SK-N-SH treated with all-trans-retinoic acid at 6 μM for 48 hours (cell line): ENCODE measurements at regions not wholly inside any gene's neighbourhood (a gene's known extent, or its start where the extent isn't known, plus 50 kb on each side); places are given as distances from the start of the nearest gene placed in this dataset.

Experiments
- ATAC-seq: fragments of 200-7000 bp; cut with Tn5 transposase; 3 replicates; pipeline ENCODE4 v1.9.1; 2020; ENCODE audit warnings: mild to moderate bottlenecking, moderate library complexity
- CREB5 ChIP-seq: fragments of 250-450 bp; sonication (Bioruptor Pico); IDR thresholded peaks from 2 replicates; pipeline ENCODE4 v1.5.1; 2020; ENCODE audit warnings: low read depth, mild to moderate bottlenecking, moderate library complexity
- CSDC2 ChIP-seq: fragments of 250-450 bp; sonication (Bioruptor Pico); IDR thresholded peaks from 2 replicates; pipeline ENCODE4 v1.5.0; 2020; ENCODE audit warnings: mild to moderate bottlenecking, moderate library complexity
- CSRNP3 ChIP-seq: fragments of 250-450 bp; sonication (Bioruptor Pico); IDR thresholded peaks from 2 replicates; pipeline ENCODE4 v1.5.1; 2021; ENCODE audit warnings: mild to moderate bottlenecking, moderate library complexity
- ESRRG ChIP-seq: fragments of 250-450 bp; sonication (Bioruptor Pico); IDR thresholded peaks from 2 replicates; pipeline ENCODE4 v1.6.1; 2021; ENCODE audit warnings: mild to moderate bottlenecking
- GLIS3 ChIP-seq: fragments of 250-450 bp; sonication (Bioruptor Pico); IDR thresholded peaks from 2 replicates; pipeline ENCODE4 v1.5.0; 2020; ENCODE audit warnings: mild to moderate bottlenecking, moderate library complexity
- ISL1 ChIP-seq: fragments of 250-450 bp; sonication (Bioruptor Pico); IDR thresholded peaks from 2 replicates; pipeline ENCODE4 v2.1.2; 2022; ENCODE audit warnings: mild to moderate bottlenecking, moderate library complexity
- OSR1 ChIP-seq: fragments of 250-450 bp; sonication (Bioruptor Pico); IDR thresholded peaks from 2 replicates; pipeline ENCODE4 v1.8.0; 2022; ENCODE audit warnings: moderate library complexity, mild to moderate bottlenecking, inconsistent platforms
- PATZ1 ChIP-seq: fragments of 250-450 bp; sonication (Bioruptor Pico); IDR thresholded peaks from 2 replicates; pipeline ENCODE4 v1.8.0; 2020; ENCODE audit warnings: mild to moderate bottlenecking, moderate library complexity, borderline replicate concordance
- POU6F1 ChIP-seq: fragments of 250-450 bp; sonication (Bioruptor Pico); IDR thresholded peaks from 2 replicates; pipeline ENCODE4 v1.8.0; 2021; ENCODE audit warnings: low read depth, mild to moderate bottlenecking, moderate library complexity, borderline replicate concordance
- PPARA ChIP-seq: fragments of 250-450 bp; sonication (Bioruptor Pico); IDR thresholded peaks from 2 replicates; pipeline ENCODE4 v1.5.0; 2020; ENCODE audit warnings: mild to moderate bottlenecking, borderline replicate concordance
- RARB ChIP-seq: fragments of 250-450 bp; sonication (Bioruptor Pico); IDR thresholded peaks from 2 replicates; pipeline ENCODE4 v1.8.0; 2021; ENCODE audit warnings: mild to moderate bottlenecking, moderate library complexity
- SNAI2 ChIP-seq: fragments of 250-450 bp; sonication (Bioruptor Pico); IDR thresholded peaks from 2 replicates; pipeline ENCODE4 v1.5.0; 2020; ENCODE audit warnings: mild to moderate bottlenecking, moderate library complexity
- TCF4 ChIP-seq: fragments of 250-450 bp; sonication (Bioruptor Pico); IDR thresholded peaks from 2 replicates; pipeline ENCODE4 v1.8.0; 2021; ENCODE audit warnings: mild to moderate bottlenecking, moderate library complexity, borderline replicate concordance
- TOX ChIP-seq: fragments of 250-450 bp; sonication (Bioruptor Pico); IDR thresholded peaks from 2 replicates; pipeline ENCODE4 v1.8.0; 2021; ENCODE audit warnings: mild to moderate bottlenecking, moderate library complexity, borderline replicate concordance
- ZC3H10 ChIP-seq: fragments of 250-450 bp; sonication (Bioruptor Pico); IDR thresholded peaks from 2 replicates; pipeline ENCODE4 v1.5.1; 2021; ENCODE audit warnings: mild to moderate bottlenecking, moderate library complexity
- ZFP3 ChIP-seq: fragments of 250-450 bp; sonication (Bioruptor Pico); IDR thresholded peaks from 2 replicates; pipeline ENCODE4 v1.5.0; 2020; ENCODE audit warnings: mild to moderate bottlenecking, moderate library complexity
- ZFP30 ChIP-seq: fragments of 450-650 bp; formaldehyde crosslinking; IDR thresholded peaks from 2 replicates; pipeline ENCODE4 v1.5.0; 2022; ENCODE audit warnings: mild to moderate bottlenecking, moderate library complexity
- ZNF8 ChIP-seq: fragments of 450-650 bp; formaldehyde crosslinking; IDR thresholded peaks from 2 replicates; pipeline ENCODE4 v1.5.0; 2020; ENCODE audit warnings: mild to moderate bottlenecking, moderate library complexity

GRCh38 chr6:149264629-149265028 lies 52.9 kb upstream of the TAB2 start (continued):
- no peak for TF ChIP-seq TOX (CRISPR knock-in tag)

GRCh38 chr6:149265945-149266344 lies 51.6 kb upstream of the TAB2 start:
- TF ChIP-seq ZC3H10 (CRISPR knock-in tag) (no peak), ZFP30 (CRISPR knock-in tag) (no peak), PATZ1 (CRISPR knock-in tag) (no peak), RARB (CRISPR knock-in tag) (no peak), POU6F1 (no peak), CSRNP3 (CRISPR knock-in tag) (no peak), PPARA (no peak), GLIS3 (CRISPR knock-in tag) (no peak), ISL1 (no peak), ESRRG (no peak), CREB5 (CRISPR knock-in tag) (no peak), TOX (CRISPR knock-in tag) (no peak), TCF4 (CRISPR knock-in tag) (no peak), CSDC2 (CRISPR knock-in tag) (no peak)
- ATAC-seq, result no peak

- no peak for ATAC-seq
- TF ChIP-seq OSR1 (CRISPR knock-in tag) (no peak), CSDC2 (CRISPR knock-in tag) (no peak), ZNF8 (CRISPR knock-in tag) (no peak)
Observed at GRCh38 chr6:149266659-149267058, 50.9 kb upstream of the TAB2 start.

- TF ChIP-seq PPARA (no peak), ZC3H10 (CRISPR knock-in tag) (no peak), PATZ1 (CRISPR knock-in tag) (no peak), OSR1 (CRISPR knock-in tag) (no peak), ZFP30 (CRISPR knock-in tag) (no peak), ZNF8 (CRISPR knock-in tag) (no peak), SNAI2 (CRISPR knock-in tag) (no peak), ZFP3 (CRISPR knock-in tag) (no peak), CREB5 (CRISPR knock-in tag) (no peak), CSDC2 (CRISPR knock-in tag) (no peak)
- no peak for ATAC-seq
Observed at GRCh38 chr6:149267072-149267471, 50.4 kb upstream of the TAB2 start.
